Erythroblast (primary cell): ENCODE measurements at regions not wholly inside any gene's neighbourhood (a gene's known extent, or its start where the extent isn't known, plus 50 kb on each side); places are given as distances from the start of the nearest gene placed in this dataset.

Source experiments
- GATA1 ChIP-seq: IDR thresholded peaks from 2 replicates; pipeline ENCODE4 v1.6.1; 2011; ENCODE audit warnings: low read depth, mild to moderate bottlenecking, control low read depth, low read length, moderate library complexity
- POLR2A ChIP-seq: IDR thresholded peaks from 2 replicates; pipeline ENCODE4 v1.6.1; 2011; ENCODE audit warnings: mild to moderate bottlenecking, low read length

DNA sequence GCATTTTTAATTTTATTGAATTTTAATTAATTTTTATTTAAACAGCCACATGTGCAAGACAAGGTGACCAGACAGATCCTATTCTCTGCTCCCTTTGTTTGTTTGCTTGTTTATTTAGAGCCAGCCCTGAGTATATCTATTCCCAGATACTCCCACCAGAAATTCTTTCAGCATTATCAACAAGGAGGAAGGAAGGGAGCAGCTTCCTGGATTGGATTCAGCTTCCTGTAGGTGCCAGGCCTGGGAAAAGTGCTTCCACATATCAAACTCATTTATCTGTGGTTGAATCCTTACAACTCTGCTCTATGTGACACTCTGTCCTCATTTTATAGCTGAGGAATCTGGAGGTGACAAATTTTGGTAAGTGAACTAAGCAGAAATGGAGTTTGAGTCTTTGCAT, 60.5 kb upstream of the KLF7 start:
- TF ChIP-seq POLR2A, result no peak
- no peak for TF ChIP-seq GATA1
